GM23248 (cell line): ENCODE measurements at regions not wholly inside any gene's neighbourhood (a gene's known extent, or its start where the extent isn't known, plus 50 kb on each side); places are given as distances from the start of the nearest gene placed in this dataset.

ENCODE experiments used
- EZH2 ChIP-seq: fragments of 200-600 bp; sonication (generic); IDR thresholded peaks from 2 replicates; pipeline ENCODE4 v1.6.1; 2018; ENCODE audit warnings: antibody characterized with exemption, mild to moderate bottlenecking; ENCODE audit not compliant: insufficient read depth, poor library complexity, severe bottlenecking
- EZH2phosphoT487 ChIP-seq: fragments of 200-600 bp; sonication (generic); IDR thresholded peaks from 2 replicates; pipeline ENCODE4 v1.6.1; 2018; ENCODE audit warnings: antibody characterized with exemption, moderate library complexity, mild to moderate bottlenecking, low read depth; ENCODE audit not compliant: insufficient read depth

GRCh38 chr14:44339231-44339630, 167.9 kb downstream of the FSCB start:
- TF ChIP-seq EZH2 (no peak), EZH2phosphoT487 (no peak)
